NCI-H1417 (cell line): ENCODE measurements at regions not wholly inside any gene's neighbourhood (a gene's known extent, or its start where the extent isn't known, plus 50 kb on each side); places are given as distances from the start of the nearest gene placed in this dataset.
A peak's percentile ranks its signal among the peaks of the same experiment; 100 is the strongest.

Experiments
- DNase-seq, 3 experiments: peaks; one replicate each; lab custom pipeline; 2025; lab: John Stamatoyannopoulos, UW

GRCh38 chr10:78976825-78977755, 91.7 kb upstream of the ZMIZ1 start:
- DNase-seq = no peak

GRCh38 chr10:78979938-78980337, 88.8 kb upstream of the ZMIZ1 start:
- DNase-seq = no peak

DNA sequence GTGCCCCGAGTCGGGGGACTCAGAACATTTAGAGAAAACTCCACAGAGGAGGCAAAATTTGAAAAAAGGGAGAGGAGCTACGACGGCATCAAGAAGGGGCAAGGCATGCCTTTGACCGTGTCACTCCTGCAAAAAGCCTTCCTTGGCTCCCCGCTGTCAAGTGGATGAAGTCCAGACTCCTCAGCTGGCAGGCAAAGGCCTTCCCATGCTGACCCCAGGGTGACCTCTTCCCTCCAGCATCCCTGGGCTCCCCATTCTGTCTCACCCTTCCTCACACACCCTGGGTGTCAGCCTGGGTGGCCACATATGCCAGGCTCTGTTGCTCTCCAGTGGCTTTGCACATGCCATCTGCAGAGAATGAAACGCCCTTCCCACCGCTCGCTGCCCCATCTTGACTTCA, 88.4 kb upstream of the ZMIZ1 start:
- no peak for DNase-seq

- DNase-seq = no peak
These were observed 88.0 kb upstream of the ZMIZ1 start for GRCh38 chr10:78980815-78981214.

- DNase-seq = no peak
These were observed 87.4 kb upstream of the ZMIZ1 start for GRCh38 chr10:78981257-78981969.

- no peak for DNase-seq
These were observed 86.8 kb upstream of the ZMIZ1 start for GRCh38 chr10:78981970-78982281.

DNA sequence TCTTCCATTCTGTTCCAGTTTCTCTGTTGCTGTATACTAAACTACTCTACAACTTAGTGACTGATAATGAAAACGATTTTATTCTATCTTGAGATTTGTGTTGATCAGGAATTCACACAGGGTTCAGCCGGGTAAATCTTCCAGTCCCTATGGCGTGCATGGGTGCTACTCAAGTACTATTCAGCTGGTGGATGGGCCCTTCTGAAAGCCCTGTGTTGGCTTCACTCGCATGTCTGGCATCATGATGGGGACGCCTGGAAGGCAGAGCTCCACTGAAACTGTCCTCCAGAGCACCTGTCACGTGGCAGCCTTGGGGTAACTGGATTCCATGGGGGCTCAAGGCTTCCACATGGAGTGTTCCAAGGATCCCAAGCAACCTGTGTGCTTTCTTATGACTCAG, 86.0 kb upstream of the ZMIZ1 start:
- peak in 1 of 3 experiments; percentile 38 for DNase-seq

GRCh38 chr10:78983608-78984007, 85.2 kb upstream of the ZMIZ1 start:
- no peak for DNase-seq

- DNase-seq = no peak
These were observed 82.6 kb upstream of the ZMIZ1 start for GRCh38 chr10:78985973-78986818.

GRCh38 chr10:78991187-78991586, 77.6 kb upstream of the ZMIZ1 start:
- DNase-seq = peak in 1 of 3 experiments; percentile 24

DNA sequence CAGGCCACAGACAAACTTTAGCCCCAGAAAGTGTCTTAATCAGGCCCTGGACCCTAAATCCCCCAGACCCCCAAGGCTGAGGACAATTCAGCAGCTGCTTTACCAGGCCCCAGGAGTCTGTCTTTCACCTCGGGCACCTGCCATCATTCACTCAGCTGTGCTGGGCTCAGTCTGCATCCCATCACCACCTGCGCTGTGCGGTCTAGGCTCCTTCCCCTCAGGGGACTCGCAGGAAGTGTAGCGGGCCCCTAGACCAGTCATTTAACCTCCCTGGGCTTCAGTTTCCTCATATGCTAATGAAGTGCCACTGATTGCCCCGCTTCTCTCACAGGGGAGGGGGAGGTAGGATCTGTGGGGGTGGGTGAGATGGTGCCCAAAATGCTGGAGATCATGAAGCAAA, 76.4 kb upstream of the ZMIZ1 start:
- no peak for DNase-seq

DNA sequence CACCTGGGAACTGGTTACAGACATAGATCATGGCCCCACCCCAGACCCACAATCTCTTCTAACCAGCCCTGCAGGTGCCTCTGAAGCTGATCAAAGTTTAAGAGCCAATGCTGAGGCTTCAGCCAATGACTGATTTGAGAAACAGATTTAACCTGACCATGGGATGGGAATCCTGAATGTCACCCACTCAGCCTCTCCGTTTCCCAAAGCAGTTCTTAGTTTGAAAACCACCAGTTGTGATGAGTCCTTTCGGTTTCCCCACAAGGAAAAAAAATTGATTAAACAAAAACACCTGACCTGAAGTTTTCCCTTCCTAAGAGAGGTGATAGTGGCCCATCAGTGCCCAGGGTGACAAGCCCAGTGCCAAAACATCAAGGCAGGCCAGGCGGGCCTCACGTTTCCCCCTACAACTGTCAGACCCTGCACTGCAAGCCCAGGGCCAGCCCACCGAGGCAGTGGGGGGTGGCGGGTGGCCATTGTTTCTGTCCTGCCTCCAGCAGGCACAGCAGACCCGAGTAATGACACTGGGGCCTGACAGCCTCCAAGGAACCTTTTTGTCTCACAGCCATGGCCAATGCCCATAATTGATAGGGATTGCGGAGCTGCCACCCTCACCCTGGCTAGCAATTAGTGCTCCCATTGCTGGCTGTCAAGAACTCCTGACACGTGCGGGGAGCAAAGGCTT, 75.4 kb upstream of the ZMIZ1 start:
- no peak for DNase-seq

GRCh38 chr10:78995987-78996791, 72.6 kb upstream of the ZMIZ1 start:
- DNase-seq = no peak

DNA sequence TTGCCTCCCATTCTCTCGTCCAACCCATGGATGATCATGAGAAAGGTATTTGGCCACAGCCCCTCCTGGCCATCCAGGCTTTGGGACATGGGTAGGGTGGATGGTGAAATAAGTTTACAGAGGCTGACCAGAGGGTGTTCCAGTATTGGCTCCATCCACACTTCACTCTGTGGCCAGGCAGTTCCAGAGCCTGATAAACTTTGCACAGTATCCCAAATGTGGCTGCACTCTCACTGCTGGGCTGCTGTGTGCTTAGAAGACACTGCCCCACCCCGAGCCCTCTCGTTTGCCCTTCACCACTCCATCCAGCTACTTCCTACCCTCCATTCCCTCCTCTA, 72.0 kb upstream of the ZMIZ1 start:
- DNase-seq = no peak

DNA sequence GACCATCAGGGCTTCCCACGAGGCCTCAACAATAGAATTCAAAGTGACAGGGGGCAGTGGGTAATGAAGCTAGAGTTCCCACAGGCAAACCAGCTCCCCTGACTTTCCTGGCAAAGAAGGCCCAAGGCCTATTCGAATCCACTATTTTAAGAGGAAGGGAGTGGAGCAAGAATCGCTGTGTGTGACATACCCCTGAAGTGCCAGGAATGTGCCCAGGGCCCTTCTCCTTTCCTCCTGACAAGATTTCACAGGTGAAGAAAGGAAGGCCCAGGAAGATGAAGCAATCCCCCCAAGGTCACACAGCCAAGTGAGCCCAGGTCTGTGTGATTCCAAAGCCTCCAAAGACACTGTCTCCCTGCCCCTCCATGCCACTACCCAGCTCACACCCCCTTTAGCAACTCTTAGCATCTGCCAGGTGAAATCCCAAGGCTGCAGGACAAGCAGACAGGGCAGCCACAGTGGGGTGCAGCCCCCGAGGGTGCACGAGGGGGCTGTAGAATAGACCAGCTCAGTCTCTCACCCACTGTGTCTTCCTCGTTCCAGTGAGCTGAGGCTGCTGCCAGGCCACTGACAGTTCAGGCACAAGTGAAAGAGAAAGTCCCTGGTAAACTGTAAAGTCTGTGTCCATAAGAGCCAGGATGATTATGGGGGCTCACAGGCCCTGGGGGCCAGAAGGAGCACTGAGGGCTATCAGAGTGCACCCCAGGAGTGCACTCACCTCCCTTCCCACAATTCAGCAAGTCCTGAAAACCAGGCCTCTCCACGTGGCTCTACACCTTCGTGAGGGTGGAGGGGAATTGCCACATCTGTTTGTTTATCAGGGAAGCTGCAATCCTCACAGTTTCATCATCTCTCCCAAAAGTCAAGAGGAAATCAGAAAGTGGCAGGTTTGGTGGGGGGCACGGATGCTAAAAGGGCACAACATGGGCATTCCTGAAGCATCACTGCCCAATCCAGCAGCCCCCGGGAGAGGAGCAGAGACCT, 70.8 kb upstream of the ZMIZ1 start:
- DNase-seq = no peak

DNA sequence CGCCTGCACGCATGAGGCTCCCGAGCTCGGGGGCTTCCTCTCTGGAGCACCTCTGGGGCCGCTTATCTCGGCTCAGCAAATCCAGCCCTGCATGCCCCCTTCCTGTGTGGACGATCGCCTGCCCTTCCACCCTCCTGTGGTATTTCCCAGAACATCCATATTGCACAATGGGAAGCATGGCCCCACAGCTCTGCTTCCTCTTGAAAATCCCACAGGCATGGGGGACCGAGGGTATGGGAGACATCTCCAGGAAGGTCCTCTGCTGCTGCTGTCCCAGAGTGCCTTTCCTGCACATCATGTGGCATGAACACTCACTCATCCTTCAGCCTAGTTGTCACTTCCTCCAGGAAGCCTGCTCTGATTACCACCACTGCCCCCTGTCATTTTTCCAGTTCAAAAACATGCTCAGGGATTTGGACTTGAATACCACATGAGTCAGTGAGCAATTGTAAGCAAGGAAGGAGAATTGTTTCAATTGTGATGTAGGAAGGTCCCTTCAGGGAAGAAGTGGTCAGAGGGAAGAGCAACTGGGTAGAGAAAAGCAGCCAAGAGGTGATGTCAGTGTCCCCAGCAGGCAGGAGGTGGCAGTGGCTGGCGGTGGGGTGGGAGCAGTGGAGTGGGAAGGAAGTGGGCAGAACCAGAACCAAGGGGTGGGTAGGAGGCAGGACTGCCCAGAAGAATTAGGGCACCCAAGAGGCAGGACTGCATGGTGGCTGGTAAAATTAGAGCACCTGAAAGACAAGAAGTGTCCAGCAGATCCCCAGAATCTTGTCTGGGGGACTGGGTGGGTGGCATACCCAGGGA, 67.5 kb upstream of the ZMIZ1 start:
- DNase-seq = no peak

DNA sequence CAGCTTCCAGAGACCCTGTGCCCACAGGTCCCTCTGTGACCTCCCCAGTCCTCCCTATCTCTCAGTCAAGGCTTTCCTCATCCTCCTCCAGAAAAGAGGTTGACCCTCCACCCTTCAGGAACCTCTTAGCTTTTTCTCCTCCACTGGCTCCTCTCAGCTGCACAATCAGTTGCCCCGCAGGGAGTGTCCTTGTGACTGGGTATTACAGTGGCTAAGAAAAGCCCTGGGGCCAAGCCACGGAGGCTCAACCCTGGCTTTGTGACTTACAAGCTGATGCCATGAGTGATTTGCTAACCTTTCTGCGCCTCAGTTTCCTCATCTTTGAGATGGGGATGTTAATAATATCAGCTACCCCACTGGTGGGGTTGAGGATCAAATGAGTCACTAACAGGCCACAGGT, 66.4 kb upstream of the ZMIZ1 start:
- DNase-seq = no peak

- peak in 1 of 3 experiments; percentile 22 for DNase-seq
These were observed 65.3 kb upstream of the ZMIZ1 start for GRCh38 chr10:79003183-79004100.
